Coronary artery (tissue), 2 donors: ENCODE measurements at regions not wholly inside any gene's neighbourhood (a gene's known extent, or its start where the extent isn't known, plus 50 kb on each side); places are given as distances from the start of the nearest gene placed in this dataset.

Experiments
- DNase-seq: peaks from one replicate; pipeline ENCODE4 v3.0.0-alpha.2; 2017; ENCODE audit warnings: low spot score
- H3K27ac ChIP-seq, 2 donors: fragments of 200-600 bp; sonication (generic); one replicate each; pipeline ENCODE4 v1.5.1; 2016 to 2019
- H3K4me3 ChIP-seq: fragments of 200-600 bp; sonication (generic); 2 replicates; pipeline ENCODE4 v1.5.1; 2016; ENCODE audit warnings: mild to moderate bottlenecking, moderate library complexity
- TF ChIP-seq, protein P1 (sequence below): fragments of 200-600 bp; sonication (generic); IDR thresholded peaks from one replicate; pipeline ENCODE4 v1.5.1; 2019; ENCODE audit warnings: antibody characterized with exemption

DNA sequence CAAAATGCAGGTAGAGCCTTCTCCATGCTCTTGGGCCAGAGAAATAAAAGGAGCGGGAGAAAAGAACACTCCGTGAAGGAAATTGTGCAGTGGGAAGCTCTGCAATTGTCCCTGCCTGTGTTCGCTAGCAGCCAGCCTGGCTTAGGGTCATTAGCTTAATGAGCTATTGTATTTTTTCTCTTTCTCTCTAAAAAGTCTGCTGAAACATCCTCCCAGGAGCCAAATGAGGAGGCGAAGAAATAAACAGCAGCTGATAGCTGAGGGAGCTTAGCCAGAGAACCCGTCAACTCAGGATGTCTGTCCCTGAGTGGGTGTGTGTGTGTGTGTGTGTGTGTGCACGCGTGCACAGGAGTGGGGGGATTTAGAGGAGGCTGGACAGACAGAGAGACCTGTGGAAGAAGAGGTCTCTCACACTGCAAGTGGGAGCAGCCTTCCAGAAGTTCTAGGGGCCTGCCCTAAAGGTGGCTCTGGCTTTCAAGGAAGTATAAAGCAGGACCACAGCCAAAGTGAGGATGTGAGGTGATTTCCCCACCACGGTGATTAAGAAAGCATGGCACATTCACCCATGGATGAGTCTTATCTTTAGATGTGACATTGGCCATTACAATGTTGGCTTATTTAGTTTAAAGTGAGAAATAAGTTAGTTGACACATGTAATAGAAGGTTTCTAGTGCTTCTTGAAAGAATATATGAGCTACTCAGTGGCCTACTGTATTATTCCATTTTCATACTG is 690.4 kb downstream of the RNF144A start:
- Histone ChIP-seq H3K4me3 (no peak overlapping the region), H3K27ac (no peak overlapping the region)
- TF ChIP-seq, protein P1, sequence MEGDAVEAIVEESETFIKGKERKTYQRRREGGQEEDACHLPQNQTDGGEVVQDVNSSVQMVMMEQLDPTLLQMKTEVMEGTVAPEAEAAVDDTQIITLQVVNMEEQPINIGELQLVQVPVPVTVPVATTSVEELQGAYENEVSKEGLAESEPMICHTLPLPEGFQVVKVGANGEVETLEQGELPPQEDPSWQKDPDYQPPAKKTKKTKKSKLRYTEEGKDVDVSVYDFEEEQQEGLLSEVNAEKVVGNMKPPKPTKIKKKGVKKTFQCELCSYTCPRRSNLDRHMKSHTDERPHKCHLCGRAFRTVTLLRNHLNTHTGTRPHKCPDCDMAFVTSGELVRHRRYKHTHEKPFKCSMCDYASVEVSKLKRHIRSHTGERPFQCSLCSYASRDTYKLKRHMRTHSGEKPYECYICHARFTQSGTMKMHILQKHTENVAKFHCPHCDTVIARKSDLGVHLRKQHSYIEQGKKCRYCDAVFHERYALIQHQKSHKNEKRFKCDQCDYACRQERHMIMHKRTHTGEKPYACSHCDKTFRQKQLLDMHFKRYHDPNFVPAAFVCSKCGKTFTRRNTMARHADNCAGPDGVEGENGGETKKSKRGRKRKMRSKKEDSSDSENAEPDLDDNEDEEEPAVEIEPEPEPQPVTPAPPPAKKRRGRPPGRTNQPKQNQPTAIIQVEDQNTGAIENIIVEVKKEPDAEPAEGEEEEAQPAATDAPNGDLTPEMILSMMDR: no peak
- no peak for DNase-seq

DNA sequence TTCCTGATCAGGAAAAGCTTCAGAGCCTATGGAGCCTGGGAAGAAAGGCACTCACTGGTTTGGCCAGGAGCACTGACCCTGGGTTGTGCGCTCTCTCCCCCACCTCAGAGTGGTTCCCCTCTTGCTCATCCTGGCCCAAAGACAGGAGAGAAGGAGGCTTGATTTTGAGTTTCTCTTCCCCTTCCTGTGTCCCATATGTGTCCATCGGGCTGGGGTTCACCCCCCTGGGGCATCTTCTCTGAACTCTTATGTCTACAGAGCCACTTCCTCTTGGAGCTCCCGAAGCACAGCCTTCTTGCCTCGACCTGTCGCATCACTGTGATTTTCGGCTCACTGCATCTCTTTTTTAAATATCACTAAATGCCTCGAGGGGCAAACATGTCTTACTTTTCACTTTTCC is 692.3 kb downstream of the RNF144A start:
- no peak overlapping the region for H3K27ac ChIP-seq
- H3K4me3 ChIP-seq: no peak overlapping the region
- no peak for DNase-seq
- TF ChIP-seq, protein P1: no peak

DNA sequence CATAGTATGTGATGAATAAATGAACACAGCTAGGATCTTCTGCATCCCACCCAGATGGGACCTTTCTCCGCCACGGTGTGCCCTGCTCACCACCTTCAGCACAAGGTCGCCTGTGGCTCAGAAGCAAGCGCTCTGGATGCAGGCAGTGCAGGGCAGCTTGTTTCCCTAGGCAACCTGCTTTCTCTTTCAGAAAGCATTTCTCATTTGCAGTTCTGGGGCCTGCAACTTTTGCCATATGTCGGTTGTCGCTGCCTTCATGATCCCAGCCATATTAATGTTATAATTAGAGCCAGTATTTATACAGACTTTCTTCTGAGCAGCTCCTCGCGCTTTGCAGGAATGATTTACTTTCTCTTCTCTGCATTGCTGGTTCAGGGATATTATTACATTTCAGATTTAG is 692.8 kb downstream of the RNF144A start:
- Histone ChIP-seq H3K4me3 (no peak overlapping the region), H3K27ac (no peak overlapping the region)
- TF ChIP-seq, protein P1: no peak
- no peak for DNase-seq

DNA sequence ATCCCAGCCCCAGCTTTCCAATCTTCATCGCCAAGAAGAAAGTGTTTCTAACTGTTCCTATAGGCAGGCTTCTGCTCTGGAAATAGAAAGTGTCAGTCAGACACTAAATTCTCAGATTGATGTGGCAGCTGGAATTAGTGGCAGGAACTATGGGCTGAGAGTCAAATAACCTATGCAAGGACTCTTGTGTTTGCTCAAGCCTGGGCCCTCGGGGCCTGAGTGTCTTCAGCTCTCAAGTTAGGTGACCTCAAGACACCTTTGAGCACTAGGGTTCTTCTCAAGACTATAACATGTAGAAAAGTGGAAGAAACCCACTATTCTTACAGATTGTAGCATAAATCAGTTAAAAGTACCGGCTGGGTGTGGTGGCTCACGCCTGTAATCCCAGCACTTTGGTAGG is 694.5 kb downstream of the RNF144A start:
- DNase-seq: no peak
- TF ChIP-seq, protein P1: no peak
- no peak overlapping the region for H3K4me3 ChIP-seq
- H3K27ac ChIP-seq: no peak overlapping the region

DNA sequence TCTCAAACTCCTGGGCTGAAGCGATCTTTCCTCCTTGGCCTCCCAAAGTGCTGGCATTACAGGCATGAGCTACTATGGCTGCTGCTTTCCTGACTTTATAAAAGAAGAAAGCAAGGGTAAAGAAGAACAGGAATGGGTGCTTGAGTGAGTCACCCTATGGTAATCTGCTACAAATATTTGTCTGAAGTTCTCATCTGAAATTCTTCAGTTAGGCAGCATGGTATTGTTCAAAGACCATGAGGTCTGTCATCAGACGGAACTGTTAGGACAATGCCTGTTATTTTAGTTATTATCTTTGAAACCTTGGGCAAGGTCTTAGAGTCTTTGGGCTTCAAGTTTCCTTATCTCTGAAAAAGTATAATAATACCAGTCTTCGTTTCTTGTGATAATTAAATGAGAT is 695.8 kb downstream of the RNF144A start:
- no peak overlapping the region for H3K27ac ChIP-seq
- H3K4me3 ChIP-seq: no peak overlapping the region
- no peak for DNase-seq
- TF ChIP-seq, protein P1: no peak

DNA sequence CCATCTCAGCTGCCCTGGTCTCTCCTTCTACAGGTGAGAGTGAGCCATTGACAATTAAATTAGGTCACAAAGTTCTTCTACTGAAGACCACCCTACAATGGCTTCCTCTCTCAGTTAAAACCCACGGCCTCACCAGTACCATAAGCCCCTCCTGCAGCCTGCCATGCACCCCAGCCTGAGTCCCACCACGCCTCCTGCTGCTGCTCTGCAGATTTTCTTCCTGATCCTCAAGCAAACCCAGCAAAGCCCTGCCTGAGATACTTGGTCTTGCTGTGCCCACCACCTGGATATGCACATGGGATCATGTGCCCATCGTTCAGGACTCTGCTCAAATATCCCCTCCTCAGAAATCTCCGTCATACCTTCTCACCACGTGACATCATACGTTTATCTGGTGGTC is 696.6 kb downstream of the RNF144A start:
- DNase-seq: no peak
- Histone ChIP-seq H3K27ac (no peak overlapping the region), H3K4me3 (no peak overlapping the region)
- TF ChIP-seq, protein P1: no peak

DNA sequence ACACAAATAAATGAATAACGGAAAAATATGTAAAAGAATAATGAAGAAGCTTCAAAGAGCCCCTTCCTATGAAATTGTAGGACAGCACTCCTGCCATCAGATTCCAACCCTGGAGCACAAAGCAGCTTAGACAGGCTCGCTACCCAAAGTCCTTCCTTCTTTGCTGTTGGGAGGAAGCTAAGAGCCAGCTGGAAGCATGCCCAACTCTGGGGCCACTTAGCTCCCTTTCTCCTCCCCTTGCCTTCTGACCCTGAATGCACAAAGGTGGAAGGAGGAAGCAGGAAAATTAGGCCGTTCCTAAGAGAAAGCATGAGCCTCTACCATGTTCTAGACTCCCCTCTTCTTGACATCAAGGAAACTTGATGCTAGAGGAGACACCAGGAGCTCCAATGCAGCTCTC is 700.8 kb downstream of the RNF144A start:
- no peak overlapping the region for H3K4me3 ChIP-seq
- TF ChIP-seq, protein P1: no peak
- no peak for DNase-seq
- H3K27ac ChIP-seq: no peak overlapping the region
